Pancreas (tissue), 10 donors: ENCODE measurements at regions not wholly inside any gene's neighbourhood (a gene's known extent, or its start where the extent isn't known, plus 50 kb on each side); places are given as distances from the start of the nearest gene placed in this dataset.
A peak's percentile ranks its signal among the peaks of the same experiment; 100 is the strongest.

Experiments
- ATAC-seq, 4 donors: fragments of 200-7000 bp; cut with Tn5 transposase; one replicate each; pipeline versions ENCODE4 v1.8.0 to v1.9.1; 2020; ENCODE audit warnings: mild to moderate bottlenecking in 4 of 4, moderate library complexity in 4 of 4
- DNase-seq, 6 donors: peaks; one replicate each; pipeline ENCODE4 v3.0.0-alpha.2; 2020
- FAIRE-seq: peaks from 2 replicates; lab custom pipeline; 2012; peaks lifted over from hg19 to GRCh38; lab: Jason Lieb, UNC
- H3K27ac ChIP-seq, 4 donors: fragments of 200-600 bp; sonication (generic); 1 replicate in 3 of 4; 2 replicates in 1 of 4; pipeline versions ENCODE4 v1.5.0 to v1.8.0; 2020
- H3K27me3 ChIP-seq, 4 donors: fragments of 200-600 bp; one replicate each; pipeline ENCODE4 v1.8.0; 2021
- H3K36me3 ChIP-seq, 3 donors: fragments of 200-600 bp; sonication (generic) in 1 of 3; one replicate each; pipeline versions ENCODE4 v1.5.0 to v1.8.0; 2020 to 2021
- H3K4me1 ChIP-seq, 3 donors: fragments of 200-600 bp; one replicate each; pipeline ENCODE4 v1.8.0; 2021
- H3K4me3 ChIP-seq, 4 donors: fragments of 200-600 bp; sonication (generic) in 2 of 4; one replicate each; pipeline versions ENCODE4 v1.5.0 to v1.8.0; 2020 to 2021
- H3K9me3 ChIP-seq, 4 donors: fragments of 200-600 bp; one replicate each; pipeline ENCODE4 v1.8.0; 2021
- CTCF ChIP-seq, 4 donors: fragments of 200-600 bp; sonication (generic) in 3 of 4; IDR thresholded peaks; one replicate each; pipeline versions ENCODE4 v1.5.0 to v1.8.0; 2021; ENCODE audit warnings: antibody characterized with exemption in 4 of 4
- WGBS, 2 donors: extraction: QIAGEN DNeasy Blood & Tissue Kit; methylation state at CpG; one replicate each; pipeline ENCODE4 v1.1.7; 2013; 5-methylcytosine and 5-hydroxymethylcytosine counted together
- intact Hi-C, 3 donors: fragments of 100-400 bp; cut with DNase I; formaldehyde crosslinking; loops; one replicate each; pipeline versions ENCODE4 v1.11.1 to v1.14.2; 2022
- donor health status: healthy with polysubstance abuse.
- donor health status: DM: no; HTN: no; CAD: no; lungs with moderate emphysema.
- donor health status: DM: no; HTN: no; CAD: no.
- donor health status: control.
- donor health status: control.
- donor health status: Bipolar disorder and iron deficiency.
- donor health status: DM: yes; HTN: yes; CAD: no.
- donor health status: DM: no; HTN: no; CAD: no.
- donor health status: DM: no; HTN: no; CAD: no.
- donor health status: DM: yes; HTN: yes; CAD: no.

GRCh38 chr10:93182049-93182327 is 108.3 kb downstream of the CYP26A1 start:
- TF ChIP-seq CTCF (IDR thresholded peaks at IDR 0.05) = no peak
- no peak for ATAC-seq
- WGBS, 2 donors = 72 to 77% methylated on average over 4 of the region's 4 CpGs
- H3K4me1 ChIP-seq = no peaks in the 10 kb centered on the region
- H3K27me3 ChIP-seq = no peaks in the 10 kb centered on the region
- intact Hi-C loops = no loop called here
- no peak overlapping the region for H3K27ac ChIP-seq
- no peak overlapping the region for H3K4me3 ChIP-seq
- no peak for FAIRE-seq
- no peaks in the 10 kb centered on the region for H3K9me3 ChIP-seq
- no peak for DNase-seq
- no peaks in the 10 kb centered on the region for H3K36me3 ChIP-seq

GRCh38 chr10:93182790-93183189 is 109.1 kb downstream of the CYP26A1 start:
- DNase-seq (no peak), ATAC-seq (no peak), FAIRE-seq (no peak)
- Histone ChIP-seq H3K27ac (no peak overlapping the region), H3K4me1 (no peaks in the 10 kb centered on the region), H3K27me3 (no peaks in the 10 kb centered on the region), H3K4me3 (no peak overlapping the region), H3K9me3 (no peaks in the 10 kb centered on the region), H3K36me3 (no peaks in the 10 kb centered on the region)
- no peak for TF ChIP-seq CTCF (IDR thresholded peaks at IDR 0.05)
- intact Hi-C loops = no loop called here

- no peak for ATAC-seq
- H3K9me3 ChIP-seq = no peaks in the 10 kb centered on the region
- TF ChIP-seq CTCF (IDR thresholded peaks at IDR 0.05) = no peak
- no peak overlapping the region for H3K4me3 ChIP-seq
- intact Hi-C loops = no loop called here
- H3K36me3 ChIP-seq = no peaks in the 10 kb centered on the region
- H3K27ac ChIP-seq = no peak overlapping the region
- no peak for DNase-seq
- H3K4me1 ChIP-seq = peaks cover 0 to 3% (median 0%) of the 10 kb centered on the region in 3 donors
- FAIRE-seq = no peak
- no peaks in the 10 kb centered on the region for H3K27me3 ChIP-seq
- 65 to 81% methylated on average over 2 of the region's 2 CpGs for WGBS, 2 donors
These were observed 113.0 kb downstream of the CYP26A1 start for GRCh38 chr10:93186653-93187052.

- TF ChIP-seq CTCF (IDR thresholded peaks at IDR 0.05) = no peak
- H3K4me3 ChIP-seq = no peak overlapping the region
- H3K27ac ChIP-seq = no peak overlapping the region
- no peaks in the 10 kb centered on the region for H3K27me3 ChIP-seq
- peaks cover 0 to 3% (median 0%) of the 10 kb centered on the region in 3 donors for H3K4me1 ChIP-seq
- peak in 1 of 6 donors; percentile 20 for DNase-seq
- FAIRE-seq = no peak
- no peaks in the 10 kb centered on the region for H3K9me3 ChIP-seq
- peak in 2 of 4 donors; percentile 23 to 56 for ATAC-seq
- H3K36me3 ChIP-seq = no peaks in the 10 kb centered on the region
- intact Hi-C loops = no loop called here
- 15 to 22% methylated on average over 3 of the region's 3 CpGs for WGBS, 2 donors
These were observed 116.3 kb downstream of the CYP26A1 start for GRCh38 chr10:93189944-93190343.

GRCh38 chr10:93190372-93190771 is 116.7 kb downstream of the CYP26A1 start:
- Histone ChIP-seq H3K4me1 (peaks cover 0 to 3% (median 0%) of the 10 kb centered on the region in 3 donors), H3K9me3 (no peaks in the 10 kb centered on the region), H3K4me3 (no peak overlapping the region), H3K27ac (no peak overlapping the region), H3K36me3 (no peaks in the 10 kb centered on the region), H3K27me3 (no peaks in the 10 kb centered on the region)
- intact Hi-C loops = no loop called here
- DNase-seq (no peak), ATAC-seq (peak in 2 of 4 donors; percentile 51 to 66), FAIRE-seq (no peak)
- WGBS, 2 donors = 31 to 33% methylated on average over 3 of the region's 3 CpGs
- no peak for TF ChIP-seq CTCF (IDR thresholded peaks at IDR 0.05)
